Esophagus muscularis mucosa (tissue), 4 donors: ENCODE measurements at regions not wholly inside any gene's neighbourhood (a gene's known extent, or its start where the extent isn't known, plus 50 kb on each side); places are given as distances from the start of the nearest gene placed in this dataset.

Experiments
- EP300 ChIP-seq: sonication (generic); formaldehyde crosslinking; IDR thresholded peaks from one replicate; pipeline ENCODE4 v1.6.1; 2017; ENCODE audit warnings: antibody characterized with exemption
- POLR2A ChIP-seq: fragments of 450-650 bp; IDR thresholded peaks from one replicate; pipeline ENCODE4 v1.6.1; 2017; ENCODE audit warnings: antibody characterized with exemption, moderate library complexity, mild to moderate bottlenecking, low read depth
- TF ChIP-seq, protein P1 (sequence below), 3 experiments: fragments of 200-600 bp in 2 of 3; fragments of 450-650 bp in 1 of 3; sonication (generic) in 2 of 3; IDR thresholded peaks; one replicate each; pipeline ENCODE4 v1.5.1; 2017 to 2019; ENCODE audit warnings: antibody characterized with exemption in 3 of 3, mild to moderate bottlenecking in 2 of 3, moderate library complexity in 1 of 3

- TF ChIP-seq, protein P1, sequence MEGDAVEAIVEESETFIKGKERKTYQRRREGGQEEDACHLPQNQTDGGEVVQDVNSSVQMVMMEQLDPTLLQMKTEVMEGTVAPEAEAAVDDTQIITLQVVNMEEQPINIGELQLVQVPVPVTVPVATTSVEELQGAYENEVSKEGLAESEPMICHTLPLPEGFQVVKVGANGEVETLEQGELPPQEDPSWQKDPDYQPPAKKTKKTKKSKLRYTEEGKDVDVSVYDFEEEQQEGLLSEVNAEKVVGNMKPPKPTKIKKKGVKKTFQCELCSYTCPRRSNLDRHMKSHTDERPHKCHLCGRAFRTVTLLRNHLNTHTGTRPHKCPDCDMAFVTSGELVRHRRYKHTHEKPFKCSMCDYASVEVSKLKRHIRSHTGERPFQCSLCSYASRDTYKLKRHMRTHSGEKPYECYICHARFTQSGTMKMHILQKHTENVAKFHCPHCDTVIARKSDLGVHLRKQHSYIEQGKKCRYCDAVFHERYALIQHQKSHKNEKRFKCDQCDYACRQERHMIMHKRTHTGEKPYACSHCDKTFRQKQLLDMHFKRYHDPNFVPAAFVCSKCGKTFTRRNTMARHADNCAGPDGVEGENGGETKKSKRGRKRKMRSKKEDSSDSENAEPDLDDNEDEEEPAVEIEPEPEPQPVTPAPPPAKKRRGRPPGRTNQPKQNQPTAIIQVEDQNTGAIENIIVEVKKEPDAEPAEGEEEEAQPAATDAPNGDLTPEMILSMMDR (IDR thresholded peaks at IDR 0.05), result no peak
- TF ChIP-seq EP300, result no peak
- no peak for TF ChIP-seq POLR2A
These were observed 74.4 kb downstream of the LHX9 start for GRCh38 chr1:197991594-197991993.
